Fibroblast of pulmonary artery (primary cell): ENCODE measurements at regions not wholly inside any gene's neighbourhood (a gene's known extent, or its start where the extent isn't known, plus 50 kb on each side); places are given as distances from the start of the nearest gene placed in this dataset.

ENCODE experiments used
- DNase-seq: peaks from one replicate; pipeline ENCODE4 v3.0.0-alpha.2; 2010; ENCODE audit warnings: low read depth
- H3K4me3 ChIP-seq: replicated peaks from 2 replicates; pipeline ENCODE4 v1.5.1; 2011; ENCODE audit warnings: low read depth, mild to moderate bottlenecking, control low read depth, low read length, moderate library complexity
- CTCF ChIP-seq: IDR thresholded peaks from 2 replicates; pipeline ENCODE4 v1.5.1; 2011; ENCODE audit warnings: mild to moderate bottlenecking, control low read depth, low read length, inconsistent platforms; ENCODE audit errors: missing control alignments

GRCh38 chr1:221937155-221937953 is 195.5 kb upstream of the DUSP10 start:
- no peak for DNase-seq
- no peak overlapping the region for H3K4me3 ChIP-seq
- TF ChIP-seq CTCF, result no peak

- TF ChIP-seq CTCF, result no peak
- no peak for DNase-seq
- no peak overlapping the region for H3K4me3 ChIP-seq
Observed at GRCh38 chr1:221933814-221934213, 191.9 kb upstream of the DUSP10 start.

GRCh38 chr1:221926441-221926840 is 184.6 kb upstream of the DUSP10 start:
- no peak overlapping the region for H3K4me3 ChIP-seq
- no peak for DNase-seq
- TF ChIP-seq CTCF, result no peak

GRCh38 chr1:221925947-221926346 is 184.1 kb upstream of the DUSP10 start:
- TF ChIP-seq CTCF, result no peak
- no peak for DNase-seq
- no peak overlapping the region for H3K4me3 ChIP-seq

GRCh38 chr1:221923929-221924598 is 182.2 kb upstream of the DUSP10 start:
- H3K4me3 ChIP-seq, result no peak overlapping the region
- DNase-seq, result no peak
- no peak for TF ChIP-seq CTCF

- DNase-seq, result no peak
- H3K4me3 ChIP-seq, result no peak overlapping the region
- no peak for TF ChIP-seq CTCF
Observed at GRCh38 chr1:221921936-221922335, 180.0 kb upstream of the DUSP10 start.
